IPS-11a (cell line): ENCODE measurements at regions not wholly inside any gene's neighbourhood (a gene's known extent, or its start where the extent isn't known, plus 50 kb on each side); places are given as distances from the start of the nearest gene placed in this dataset.

ENCODE experiments used
- H3K4me3 ChIP-seq: one replicate; pipeline ENCODE4 v1.5.1; 2013; ENCODE audit warnings: low read depth, low read length, control low read depth

GRCh38 chr2:122363885-122364284 is 608.4 kb downstream of the TSN start:
- no peak overlapping the region for H3K4me3 ChIP-seq

DNA sequence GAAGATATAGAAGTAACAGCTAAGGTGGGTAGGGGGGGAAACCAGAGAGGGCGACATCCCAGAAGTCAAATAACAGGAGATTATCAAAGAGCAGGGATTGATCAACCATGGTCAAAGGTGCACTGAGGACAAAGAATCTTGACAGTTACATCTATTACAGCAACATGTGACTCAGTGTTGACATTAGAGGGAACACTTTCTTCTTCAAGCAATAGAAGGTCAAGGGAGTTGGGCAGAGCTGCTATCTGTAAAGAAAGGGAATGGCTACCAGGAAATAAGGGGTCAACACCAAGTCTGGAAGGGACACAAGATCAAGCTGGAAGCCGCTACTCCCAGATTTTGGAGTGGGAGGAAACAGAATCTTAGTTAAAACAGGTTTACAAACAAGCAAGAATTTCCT is 611.0 kb downstream of the TSN start:
- no peak overlapping the region for H3K4me3 ChIP-seq

DNA sequence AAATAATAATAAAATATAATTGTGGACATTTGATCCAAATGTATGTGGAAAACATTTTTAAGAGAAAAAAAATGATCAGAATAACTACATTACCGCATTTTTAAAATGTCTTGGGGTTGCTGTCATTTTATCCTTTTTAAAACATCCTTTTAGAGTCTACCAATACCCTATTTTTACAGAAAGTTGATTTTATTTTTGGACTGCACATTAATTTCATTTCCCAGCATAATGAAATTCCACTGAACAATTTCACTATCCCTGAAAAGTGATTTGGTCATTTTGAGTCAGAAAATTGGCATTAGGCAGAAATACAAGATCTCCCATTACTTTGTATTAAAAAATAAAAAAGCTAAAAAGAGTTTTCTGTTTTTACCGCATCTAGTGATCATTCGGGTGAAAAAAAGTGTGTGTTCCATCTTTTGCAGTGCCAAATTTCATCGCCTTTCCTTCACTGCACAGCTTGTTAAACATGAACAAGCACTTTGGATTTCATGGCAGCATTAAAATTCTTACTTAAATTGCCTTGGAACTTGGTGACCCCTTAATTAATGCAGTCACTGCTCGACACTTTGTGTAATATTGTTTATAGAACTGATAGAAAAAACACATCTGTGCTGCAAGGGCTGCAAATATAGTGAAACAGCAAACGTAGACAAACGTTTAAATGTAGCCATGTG is 611.7 kb downstream of the TSN start:
- H3K4me3 ChIP-seq = no peak overlapping the region

GRCh38 chr2:122367646-122368010 is 612.2 kb downstream of the TSN start:
- H3K4me3 ChIP-seq = no peak overlapping the region

- H3K4me3 ChIP-seq = no peak overlapping the region
Observed at GRCh38 chr2:122368576-122369243, 613.3 kb downstream of the TSN start.

- H3K4me3 ChIP-seq = no peak overlapping the region
Observed at GRCh38 chr2:122378521-122378920, 623.1 kb downstream of the TSN start.

- H3K4me3 ChIP-seq = no peak overlapping the region
Observed at GRCh38 chr2:122384768-122385333, 629.4 kb downstream of the TSN start.

GRCh38 chr2:122388208-122388607 is 632.8 kb downstream of the TSN start:
- no peak overlapping the region for H3K4me3 ChIP-seq

GRCh38 chr2:122389694-122390093 is 634.2 kb downstream of the TSN start:
- no peak overlapping the region for H3K4me3 ChIP-seq

GRCh38 chr2:122390406-122390805 is 635.0 kb downstream of the TSN start:
- no peak overlapping the region for H3K4me3 ChIP-seq

- no peak overlapping the region for H3K4me3 ChIP-seq
Observed at GRCh38 chr2:122391726-122392125, 636.3 kb downstream of the TSN start.

GRCh38 chr2:122395687-122396086 is 640.2 kb downstream of the TSN start:
- H3K4me3 ChIP-seq = no peak overlapping the region

- no peak overlapping the region for H3K4me3 ChIP-seq
Observed at GRCh38 chr2:122411231-122411630, 655.8 kb downstream of the TSN start.

DNA sequence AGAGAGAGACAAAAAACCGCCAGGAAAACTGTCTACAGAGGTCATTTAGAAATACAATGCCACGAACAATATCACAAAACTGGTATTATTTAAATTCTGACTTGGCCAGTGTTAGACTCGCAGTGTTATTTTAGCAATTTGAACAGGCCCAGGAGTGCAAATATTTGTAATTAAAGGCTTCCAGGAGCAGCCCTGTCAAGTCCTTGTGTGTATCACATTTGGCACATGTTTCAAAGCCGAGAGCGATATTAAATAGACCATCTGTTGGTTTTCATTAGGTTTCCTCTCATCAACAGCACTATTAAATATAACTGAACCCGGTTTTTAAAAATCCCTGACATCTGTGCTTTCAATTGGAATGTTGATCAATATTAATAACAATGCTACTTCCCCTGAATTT is 656.9 kb downstream of the TSN start:
- no peak overlapping the region for H3K4me3 ChIP-seq

GRCh38 chr2:122414902-122415301 is 659.5 kb downstream of the TSN start:
- H3K4me3 ChIP-seq = no peak overlapping the region

GRCh38 chr2:122417114-122417513 is 661.7 kb downstream of the TSN start:
- no peak overlapping the region for H3K4me3 ChIP-seq

GRCh38 chr2:122421775-122422174 is 666.3 kb downstream of the TSN start:
- no peak overlapping the region for H3K4me3 ChIP-seq

DNA sequence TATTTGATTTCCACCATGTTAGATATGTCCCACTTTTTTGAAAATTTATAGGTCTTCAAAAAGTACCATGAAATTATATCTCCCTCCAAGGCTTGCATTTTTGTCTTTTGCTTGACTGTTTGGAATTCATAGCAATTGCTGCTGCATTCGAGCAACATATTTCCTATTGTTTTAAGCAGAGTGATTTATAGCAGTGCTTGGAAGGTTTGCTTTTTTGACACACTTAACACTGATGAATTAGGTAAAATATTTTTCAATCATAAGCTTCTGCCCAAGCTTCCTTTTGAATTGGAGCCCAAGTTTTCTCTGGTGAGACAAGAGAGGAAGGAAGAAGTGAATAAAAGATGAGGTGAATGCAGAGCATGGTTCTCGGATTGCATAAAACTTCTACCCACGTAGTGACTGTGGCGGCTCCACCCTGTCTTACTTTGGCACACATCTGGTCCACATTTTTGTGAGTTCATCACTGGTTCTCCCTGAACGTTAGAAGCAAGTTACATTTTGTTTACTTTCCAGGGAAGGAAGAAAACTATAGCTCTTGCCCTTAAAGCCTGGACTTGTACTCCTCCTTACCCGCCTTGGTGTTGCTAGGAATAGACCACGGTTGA is 667.0 kb downstream of the TSN start:
- no peak overlapping the region for H3K4me3 ChIP-seq

GRCh38 chr2:122423934-122424333 is 668.5 kb downstream of the TSN start:
- H3K4me3 ChIP-seq = no peak overlapping the region

GRCh38 chr2:122433123-122433754 is 677.8 kb downstream of the TSN start:
- H3K4me3 ChIP-seq = no peak overlapping the region

DNA sequence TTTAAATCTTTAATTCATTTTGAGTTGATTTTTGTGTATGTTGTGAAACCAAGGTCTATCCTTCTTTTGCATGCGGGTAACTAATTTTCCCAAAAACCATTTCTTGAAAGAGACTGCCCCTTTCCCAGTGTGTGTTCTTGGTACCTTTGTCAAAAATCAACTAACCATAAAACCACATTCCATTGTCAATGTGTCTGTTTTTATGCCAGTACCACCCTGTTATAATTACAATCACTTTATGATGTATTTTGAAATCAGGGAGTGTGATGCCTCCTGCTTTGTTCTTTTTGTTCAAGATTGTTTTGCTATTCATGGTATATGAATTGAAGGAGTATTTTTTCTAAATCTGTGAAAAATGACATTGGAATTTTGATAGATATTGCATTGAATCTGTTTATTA is 689.6 kb downstream of the TSN start:
- H3K4me3 ChIP-seq = no peak overlapping the region

- no peak overlapping the region for H3K4me3 ChIP-seq
Observed at GRCh38 chr2:122446761-122447160, 691.3 kb downstream of the TSN start.
